Gastroesophageal sphincter (tissue), 3 donors: ENCODE measurements at regions not wholly inside any gene's neighbourhood (a gene's known extent, or its start where the extent isn't known, plus 50 kb on each side); places are given as distances from the start of the nearest gene placed in this dataset.

Source experiments
- EP300 ChIP-seq: sonication (generic); formaldehyde crosslinking; IDR thresholded peaks from one replicate; pipeline ENCODE4 v1.6.1; 2017; ENCODE audit warnings: antibody characterized with exemption, mild to moderate bottlenecking
- POLR2A ChIP-seq, 2 donors: fragments of 450-650 bp; IDR thresholded peaks; one replicate each; pipeline ENCODE4 v1.6.1; 2017; ENCODE audit warnings: antibody characterized with exemption in 2 of 2, mild to moderate bottlenecking in 2 of 2, moderate library complexity in 1 of 2
- TF ChIP-seq, protein P1 (sequence below), 4 experiments: fragments of 200-600 bp in 2 of 4; fragments of 450-650 bp in 2 of 4; sonication (generic) in 1 of 4; IDR thresholded peaks; one replicate each; pipeline ENCODE4 v1.5.1; 2017 to 2019; ENCODE audit warnings: antibody characterized with exemption in 4 of 4, mild to moderate bottlenecking in 2 of 4, moderate library complexity in 2 of 4

DNA sequence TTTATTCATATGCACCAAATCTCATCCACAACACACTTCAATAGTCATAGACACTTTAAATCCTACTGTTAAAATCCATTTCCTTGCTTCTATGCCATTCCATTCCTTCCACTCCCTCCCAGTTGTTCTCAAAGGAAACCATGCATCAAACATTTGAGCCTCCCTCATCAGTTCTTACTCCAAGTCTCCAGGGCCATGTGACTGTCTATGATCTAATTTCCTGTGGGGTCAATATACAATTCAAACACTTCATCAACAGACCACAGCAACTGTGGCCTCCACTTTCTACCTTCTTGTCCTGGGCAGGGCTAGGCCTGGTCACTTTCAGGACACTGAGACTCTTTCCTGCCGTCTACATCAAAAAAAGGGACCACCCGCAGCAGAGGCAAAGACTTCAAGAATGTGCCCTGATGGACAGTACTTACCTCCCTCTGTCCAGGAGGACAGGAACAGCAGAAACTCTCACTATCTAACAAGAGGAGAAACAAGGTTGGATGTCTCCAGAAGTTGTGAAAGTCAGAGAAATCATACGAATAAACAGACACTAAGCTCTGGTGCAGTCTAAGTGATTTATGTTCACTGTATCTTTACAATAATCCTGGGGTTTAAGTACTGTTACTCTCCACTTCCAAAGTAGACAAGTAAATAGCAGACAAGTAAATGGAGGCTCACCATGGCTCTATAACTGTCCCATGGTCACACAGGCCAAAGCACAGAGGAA is 160.2 kb downstream of the QRSL1 start:
- TF ChIP-seq, protein P1, sequence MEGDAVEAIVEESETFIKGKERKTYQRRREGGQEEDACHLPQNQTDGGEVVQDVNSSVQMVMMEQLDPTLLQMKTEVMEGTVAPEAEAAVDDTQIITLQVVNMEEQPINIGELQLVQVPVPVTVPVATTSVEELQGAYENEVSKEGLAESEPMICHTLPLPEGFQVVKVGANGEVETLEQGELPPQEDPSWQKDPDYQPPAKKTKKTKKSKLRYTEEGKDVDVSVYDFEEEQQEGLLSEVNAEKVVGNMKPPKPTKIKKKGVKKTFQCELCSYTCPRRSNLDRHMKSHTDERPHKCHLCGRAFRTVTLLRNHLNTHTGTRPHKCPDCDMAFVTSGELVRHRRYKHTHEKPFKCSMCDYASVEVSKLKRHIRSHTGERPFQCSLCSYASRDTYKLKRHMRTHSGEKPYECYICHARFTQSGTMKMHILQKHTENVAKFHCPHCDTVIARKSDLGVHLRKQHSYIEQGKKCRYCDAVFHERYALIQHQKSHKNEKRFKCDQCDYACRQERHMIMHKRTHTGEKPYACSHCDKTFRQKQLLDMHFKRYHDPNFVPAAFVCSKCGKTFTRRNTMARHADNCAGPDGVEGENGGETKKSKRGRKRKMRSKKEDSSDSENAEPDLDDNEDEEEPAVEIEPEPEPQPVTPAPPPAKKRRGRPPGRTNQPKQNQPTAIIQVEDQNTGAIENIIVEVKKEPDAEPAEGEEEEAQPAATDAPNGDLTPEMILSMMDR (IDR thresholded peaks at IDR 0.05) = no peak
- TF ChIP-seq EP300 (no peak), POLR2A (IDR thresholded peaks at IDR 0.05) (no peak)
